Mesendoderm (in vitro differentiated cells): ENCODE measurements at regions not wholly inside any gene's neighbourhood (a gene's known extent, or its start where the extent isn't known, plus 50 kb on each side); places are given as distances from the start of the nearest gene placed in this dataset.

Source experiments
- DNase-seq: peaks from one replicate; pipeline ENCODE4 v3.0.0; 2013
- H2AK5ac ChIP-seq: 2 replicates; pipeline ENCODE4 v1.6.1; 2013; ENCODE audit warnings: low read length, inconsistent platforms
- H2BK120ac ChIP-seq: 2 replicates; pipeline ENCODE4 v1.6.1; 2013; ENCODE audit warnings: low read depth, mild to moderate bottlenecking, low read length, moderate library complexity, mixed read lengths
- H2BK15ac ChIP-seq: replicated peaks from 2 replicates; pipeline ENCODE4 v1.6.1; 2013; ENCODE audit warnings: low read depth, mild to moderate bottlenecking, moderate library complexity
- H2BK5ac ChIP-seq: 2 replicates; pipeline ENCODE4 v1.6.1; 2013; ENCODE audit warnings: low read length, inconsistent platforms
- H3K18ac ChIP-seq: 2 replicates; pipeline ENCODE4 v1.6.1; 2013; ENCODE audit warnings: mild to moderate bottlenecking, low read length, mixed read lengths
- H3K23ac ChIP-seq: one replicate; pipeline ENCODE4 v1.6.1; 2013; ENCODE audit warnings: low read length
- H3K27ac ChIP-seq: 2 replicates; pipeline ENCODE4 v1.5.1; 2013; ENCODE audit warnings: low read depth, mild to moderate bottlenecking, inconsistent platforms, low read length, moderate library complexity
- H3K27me3 ChIP-seq: 2 replicates; pipeline ENCODE4 v1.6.1; 2013; ENCODE audit warnings: low read length, control low read depth, mild to moderate bottlenecking, inconsistent platforms; ENCODE audit not compliant: insufficient read depth, poor library complexity
- H3K36me3 ChIP-seq: 2 replicates; pipeline ENCODE4 v1.6.1; 2013; ENCODE audit warnings: low read length, inconsistent platforms; ENCODE audit not compliant: control insufficient read depth, insufficient read depth
- H3K4ac ChIP-seq: one replicate; pipeline ENCODE4 v1.6.1; 2013; ENCODE audit warnings: low read depth, mild to moderate bottlenecking, low read length, moderate library complexity
- H3K4me1 ChIP-seq: 2 replicates; pipeline ENCODE4 v1.6.1; 2013; ENCODE audit warnings: low read depth, low read length, inconsistent platforms; ENCODE audit not compliant: control insufficient read depth
- H3K4me2 ChIP-seq: 2 replicates; pipeline ENCODE4 v1.6.1; 2013; ENCODE audit warnings: low read length
- H3K4me3 ChIP-seq: 2 replicates; pipeline ENCODE4 v1.5.1; 2013; ENCODE audit warnings: mild to moderate bottlenecking, low read length
- H3K56ac ChIP-seq: one replicate; pipeline ENCODE4 v1.6.1; 2013; ENCODE audit warnings: low read length
- H3K79me1 ChIP-seq: 2 replicates; pipeline ENCODE4 v1.6.1; 2013; ENCODE audit warnings: low read length, inconsistent platforms
- H3K79me2 ChIP-seq: 2 replicates; pipeline ENCODE4 v1.6.1; 2013; ENCODE audit warnings: mild to moderate bottlenecking, low read length; ENCODE audit not compliant: control insufficient read depth, insufficient read depth
- H3K9ac ChIP-seq: 2 replicates; pipeline ENCODE4 v1.6.1; 2013; ENCODE audit warnings: low read length, inconsistent platforms
- H4K5ac ChIP-seq: one replicate; pipeline ENCODE4 v1.6.1; 2013; ENCODE audit warnings: low read length
- H4K8ac ChIP-seq: one replicate; pipeline ENCODE4 v1.6.1; 2013; ENCODE audit warnings: low read depth, mild to moderate bottlenecking, control low read depth, low read length, moderate library complexity
- WGBS: extraction: QIAGEN DNeasy Blood & Tissue Kit; methylation state at CpG from one replicate; pipeline ENCODE4 v1.1.7; 2013; ENCODE audit warnings: low lambda C conversion rate, missing lambda C conversion rate; ENCODE audit not compliant: insufficient coverage; ENCODE audit errors: extremely low coverage; 5-methylcytosine and 5-hydroxymethylcytosine counted together

DNA sequence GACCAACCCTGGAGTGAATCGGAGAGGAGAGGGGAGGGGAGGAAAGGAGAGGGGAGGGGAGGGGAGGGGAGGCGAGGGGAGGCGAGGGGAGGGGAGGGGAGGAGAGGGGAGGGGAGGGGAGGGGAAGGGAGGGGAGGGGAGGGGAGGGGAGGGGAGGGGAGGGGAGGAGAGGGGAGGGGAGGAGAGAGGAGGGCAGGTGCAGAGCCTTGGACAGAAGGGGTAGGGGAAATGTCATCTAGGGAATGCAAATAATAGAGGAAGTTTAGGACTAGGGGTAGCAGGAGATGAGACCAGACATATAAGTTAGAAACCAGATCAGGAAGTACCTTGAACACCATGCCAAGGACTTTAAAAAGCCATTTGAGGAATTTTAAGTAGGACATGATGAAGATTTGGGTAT lies 119.8 kb downstream of the RBFOX3 start:
- Histone ChIP-seq H3K9ac (no peak overlapping the region), H3K27ac (no peak overlapping the region), H2BK5ac (no peak overlapping the region), H3K23ac (no peak overlapping the region), H2BK120ac (no peak overlapping the region), H3K27me3 (no peaks in the 10 kb centered on the region), H4K8ac (no peak overlapping the region), H3K79me1 (no peaks in the 10 kb centered on the region), H3K4ac (no peak overlapping the region), H2BK15ac (no peak overlapping the region), H4K5ac (no peak overlapping the region), H3K18ac (no peak overlapping the region), H3K4me1 (no peaks in the 10 kb centered on the region), H3K36me3 (no peaks in the 10 kb centered on the region), H3K56ac (no peak overlapping the region), H3K4me3 (no peak overlapping the region), H3K79me2 (no peaks in the 10 kb centered on the region), H3K4me2 (no peak overlapping the region), H2AK5ac (no peak overlapping the region)
- no peak for DNase-seq
- no CpG with 5 or more reads among the region's 3 CpGs for WGBS

DNA sequence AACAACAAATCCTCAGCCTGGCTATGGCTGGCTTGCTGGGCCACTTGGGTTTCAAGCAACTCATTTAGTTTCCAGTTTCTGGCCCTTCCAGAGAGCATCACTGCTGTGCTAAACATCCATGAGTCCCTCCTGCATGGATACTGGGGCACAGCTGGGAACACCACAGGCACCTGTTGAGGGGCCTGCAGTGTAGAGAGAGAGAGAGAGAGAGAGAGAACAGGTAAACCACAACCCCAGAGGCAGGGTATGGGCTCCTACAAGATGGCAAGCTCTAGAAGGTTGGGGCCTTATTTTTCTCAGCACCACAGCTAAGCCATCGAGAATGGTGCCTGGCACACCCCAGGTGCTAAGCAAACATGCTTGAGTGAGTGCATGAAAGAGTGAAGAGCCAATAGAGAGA lies 120.3 kb downstream of the RBFOX3 start:
- Histone ChIP-seq H3K4me1 (peaks cover 2% of the 10 kb centered on the region), H3K4ac (no peak overlapping the region), H4K5ac (no peak overlapping the region), H3K18ac (no peak overlapping the region), H3K36me3 (no peaks in the 10 kb centered on the region), H2BK15ac (no peak overlapping the region), H3K79me2 (no peaks in the 10 kb centered on the region), H2AK5ac (no peak overlapping the region), H3K9ac (no peak overlapping the region), H3K27me3 (no peaks in the 10 kb centered on the region), H3K27ac (no peak overlapping the region), H2BK5ac (no peak overlapping the region), H4K8ac (no peak overlapping the region), H2BK120ac (no peak overlapping the region), H3K23ac (no peak overlapping the region), H3K79me1 (no peaks in the 10 kb centered on the region), H3K4me3 (no peak overlapping the region), H3K4me2 (no peak overlapping the region), H3K56ac (no peak overlapping the region)
- no peak for DNase-seq
- WGBS = no CpG with 5 or more reads among the region's 1 CpG

DNA sequence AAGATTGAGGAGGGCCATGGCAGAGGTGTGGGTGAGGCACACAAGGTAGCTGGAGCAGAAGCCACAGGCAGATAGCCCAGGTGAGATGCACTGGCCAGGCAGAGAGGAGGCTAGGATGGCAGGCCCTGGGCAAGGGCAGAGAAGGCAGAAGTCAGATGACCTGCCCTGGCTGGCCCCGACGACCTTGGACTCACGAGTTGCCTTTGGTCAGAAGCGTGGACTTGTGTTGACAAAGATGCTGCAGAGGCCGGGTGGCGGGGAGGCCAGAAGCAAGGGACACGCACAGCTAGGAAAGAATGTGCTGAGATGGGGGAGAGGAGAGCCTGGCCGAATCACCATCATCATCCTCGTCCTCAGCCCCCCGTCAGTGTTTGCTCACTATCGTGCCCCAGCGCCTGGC lies 123.7 kb downstream of the RBFOX3 start:
- Histone ChIP-seq H2BK120ac (no peak overlapping the region), H3K56ac (no peak overlapping the region), H3K27me3 (no peaks in the 10 kb centered on the region), H3K23ac (no peak overlapping the region), H3K9ac (no peak overlapping the region), H3K4ac (no peak overlapping the region), H3K36me3 (no peaks in the 10 kb centered on the region), H2BK15ac (no peak overlapping the region), H3K4me1 (peaks cover 2% of the 10 kb centered on the region), H4K8ac (no peak overlapping the region), H2BK5ac (no peak overlapping the region), H3K18ac (no peak overlapping the region), H2AK5ac (no peak overlapping the region), H4K5ac (no peak overlapping the region), H3K4me2 (no peak overlapping the region), H3K27ac (no peak overlapping the region), H3K79me2 (no peaks in the 10 kb centered on the region), H3K4me3 (no peak overlapping the region), H3K79me1 (no peaks in the 10 kb centered on the region)
- WGBS = no CpG with 5 or more reads among the region's 12 CpGs
- no peak for DNase-seq

DNA sequence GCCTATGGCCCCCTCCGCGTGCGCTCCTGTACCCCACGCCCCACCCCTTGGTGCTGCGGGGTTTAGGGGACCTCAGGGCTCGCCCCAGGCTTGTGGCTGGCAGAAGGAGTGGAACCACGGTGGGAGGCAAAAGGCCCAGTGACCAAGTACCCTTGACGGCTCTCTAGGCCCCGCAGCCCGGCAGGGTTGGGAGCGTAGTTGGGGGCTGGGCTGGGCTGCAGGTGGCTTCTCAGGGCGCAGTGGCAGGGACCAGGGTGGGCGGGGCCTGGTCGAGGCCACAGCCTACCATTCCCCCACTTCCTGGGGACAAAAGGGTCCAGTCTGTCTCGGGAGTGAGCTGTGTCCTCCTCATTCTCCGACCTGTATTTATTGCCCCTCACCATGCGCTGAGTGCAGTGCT lies 124.9 kb downstream of the RBFOX3 start:
- no peak overlapping the region for H2BK120ac ChIP-seq
- no peaks in the 10 kb centered on the region for H3K79me1 ChIP-seq
- H3K4ac ChIP-seq = no peak overlapping the region
- no peak overlapping the region for H3K4me2 ChIP-seq
- H3K23ac ChIP-seq = no peak overlapping the region
- H4K5ac ChIP-seq = no peak overlapping the region
- no peaks in the 10 kb centered on the region for H3K36me3 ChIP-seq
- peaks cover 2% of the 10 kb centered on the region for H3K4me1 ChIP-seq
- H3K9ac ChIP-seq = no peak overlapping the region
- WGBS = no CpG with 5 or more reads among the region's 17 CpGs
- no peak overlapping the region for H3K4me3 ChIP-seq
- no peak overlapping the region for H2BK5ac ChIP-seq
- no peak overlapping the region for H3K27ac ChIP-seq
- DNase-seq = no peak
- no peak overlapping the region for H4K8ac ChIP-seq
- H2BK15ac ChIP-seq = no peak overlapping the region
- no peak overlapping the region for H2AK5ac ChIP-seq
- no peak overlapping the region for H3K18ac ChIP-seq
- H3K56ac ChIP-seq = no peak overlapping the region
- H3K79me2 ChIP-seq = no peaks in the 10 kb centered on the region
- H3K27me3 ChIP-seq = no peaks in the 10 kb centered on the region

DNA sequence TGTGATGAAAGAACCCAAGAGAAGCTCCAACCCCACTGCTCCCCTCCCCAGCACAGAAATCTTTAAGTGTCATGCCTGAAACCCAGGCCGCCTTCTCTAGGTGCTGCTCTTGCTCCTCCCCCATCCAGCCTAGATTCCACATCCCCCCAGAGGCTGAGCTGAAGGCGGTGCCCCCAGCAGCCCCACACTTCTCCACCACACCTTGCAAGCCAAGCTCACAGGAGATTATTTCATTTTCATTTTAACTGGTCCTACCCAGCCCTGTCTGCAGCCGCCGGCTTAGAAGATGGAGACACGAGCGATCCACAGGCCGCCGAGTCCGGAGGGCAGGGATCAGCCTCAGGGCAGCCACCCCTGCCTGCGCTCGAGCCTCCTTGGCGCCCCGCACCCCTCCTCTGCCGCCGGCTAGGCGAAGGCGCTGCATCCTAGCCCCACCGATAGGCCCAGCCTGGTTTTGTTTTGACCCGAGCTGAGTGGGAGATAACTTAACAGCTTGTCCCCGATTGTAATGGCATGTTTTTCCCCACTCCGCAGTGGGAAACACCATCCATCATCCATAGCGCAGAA lies 125.3 kb downstream of the RBFOX3 start:
- Histone ChIP-seq H2BK120ac (no peak overlapping the region), H2BK5ac (no peak overlapping the region), H3K4me2 (no peak overlapping the region), H3K27me3 (no peaks in the 10 kb centered on the region), H4K8ac (no peak overlapping the region), H3K18ac (no peak overlapping the region), H2BK15ac (no peak overlapping the region), H3K79me2 (no peaks in the 10 kb centered on the region), H3K79me1 (no peaks in the 10 kb centered on the region), H3K9ac (no peak overlapping the region), H3K23ac (no peak overlapping the region), H3K56ac (no peak overlapping the region), H2AK5ac (no peak overlapping the region), H3K27ac (no peak overlapping the region), H3K4me3 (no peak overlapping the region), H3K36me3 (no peaks in the 10 kb centered on the region), H4K5ac (no peak overlapping the region), H3K4me1 (peaks cover 2% of the 10 kb centered on the region), H3K4ac (no peak overlapping the region)
- no CpG with 5 or more reads among the region's 22 CpGs for WGBS
- peak; percentile 8 for DNase-seq
